ENCODE measurements at regions not wholly inside any gene's neighbourhood (a gene's known extent, or its start where the extent isn't known, plus 50 kb on each side); places are given as distances from the start of the nearest gene placed in this dataset.

GRCh38 chr1:115184951-115185331 is 95.6 kb upstream of the TSPAN2 start:
- 92 to 96% methylated on average over 5 of the region's 5 CpGs for WGBS, 2 donors
- Histone ChIP-seq H3K4me1 (peaks cover 0 to 22% (median 0%) of the 10 kb centered on the region in 4 donors), H3K36me3 (no peaks in the 10 kb centered on the region), H3K27me3 (no peaks in the 10 kb centered on the region), H3K4me3 (no peak overlapping the region), H3K9me3 (no peaks in the 10 kb centered on the region), H3K27ac (peak overlapping the region in 1 of 4 donors; percentile 15)
- TF ChIP-seq CTCF (IDR thresholded peaks at IDR 0.05) (no peak), EP300 (IDR thresholded peaks at IDR 0.05) (no peak), POLR2A (IDR thresholded peaks at IDR 0.05) (no peak)
- DNase-seq (ENCODE audit: low spot score in 2 of 2) = no peak

- DNase-seq (ENCODE audit: low spot score in 2 of 2) = no peak
- 65 to 68% methylated on average over 5 of the region's 5 CpGs for WGBS, 2 donors
- H3K27me3 ChIP-seq = no peaks in the 10 kb centered on the region
- no peaks in the 10 kb centered on the region for H3K9me3 ChIP-seq
- H3K4me1 ChIP-seq = peaks cover 0 to 21% (median 0%) of the 10 kb centered on the region in 4 donors
- TF ChIP-seq EP300 (IDR thresholded peaks at IDR 0.05) = no peak
- no peak overlapping the region for H3K4me3 ChIP-seq
- peak overlapping the region in 2 of 4 donors; percentile 41 to 53 for H3K27ac ChIP-seq
- H3K36me3 ChIP-seq = no peaks in the 10 kb centered on the region
Measured at GRCh38 chr1:115184260-115184950, 95.1 kb upstream of the TSPAN2 start.

- no peaks in the 10 kb centered on the region for H3K9me3 ChIP-seq
- 35 to 42% methylated on average over 8 of the region's 8 CpGs for WGBS, 2 donors
- H3K27ac ChIP-seq = peak overlapping the region in 2 of 4 donors; percentile 41 to 53
- DNase-seq (ENCODE audit: low spot score in 2 of 2) = no peak
- H3K4me3 ChIP-seq = no peak overlapping the region
- H3K4me1 ChIP-seq = peaks cover 0 to 21% (median 0%) of the 10 kb centered on the region in 4 donors
- no peaks in the 10 kb centered on the region for H3K36me3 ChIP-seq
- no peaks in the 10 kb centered on the region for H3K27me3 ChIP-seq
- TF ChIP-seq EP300 (IDR thresholded peaks at IDR 0.05) (no peak), POLR2A (IDR thresholded peaks at IDR 0.05) (no peak), CTCF (IDR thresholded peaks at IDR 0.05) (no peak)
Measured at GRCh38 chr1:115183721-115184259, 94.5 kb upstream of the TSPAN2 start.

- Histone ChIP-seq H3K27me3 (no peaks in the 10 kb centered on the region), H3K4me3 (no peak overlapping the region), H3K27ac (peak overlapping the region in 2 of 4 donors; percentile 41 to 53), H3K4me1 (peaks cover 0 to 21% (median 0%) of the 10 kb centered on the region in 4 donors), H3K36me3 (no peaks in the 10 kb centered on the region), H3K9me3 (no peaks in the 10 kb centered on the region)
- DNase-seq (ENCODE audit: low spot score in 2 of 2) = no peak
- no peak for TF ChIP-seq CTCF (IDR thresholded peaks at IDR 0.05)
- no peak for TF ChIP-seq POLR2A (IDR thresholded peaks at IDR 0.05)
- TF ChIP-seq EP300 (IDR thresholded peaks at IDR 0.05) = no peak
- 88 to 92% methylated on average over 6 of the region's 6 CpGs for WGBS, 2 donors
Measured at GRCh38 chr1:115183158-115183557, 93.9 kb upstream of the TSPAN2 start.

GRCh38 chr1:115182012-115182715 is 92.9 kb upstream of the TSPAN2 start:
- Histone ChIP-seq H3K36me3 (no peaks in the 10 kb centered on the region), H3K9me3 (no peaks in the 10 kb centered on the region), H3K4me3 (no peak overlapping the region), H3K27ac (no peak overlapping the region), H3K4me1 (peaks cover 0 to 21% (median 0%) of the 10 kb centered on the region in 4 donors), H3K27me3 (no peaks in the 10 kb centered on the region)
- WGBS, 2 donors = 83 to 96% methylated on average over 7 of the region's 7 CpGs
- DNase-seq (ENCODE audit: low spot score in 2 of 2) = no peak
- TF ChIP-seq EP300 (IDR thresholded peaks at IDR 0.05) = no peak

GRCh38 chr1:115181231-115181630 is 91.9 kb upstream of the TSPAN2 start:
- DNase-seq (ENCODE audit: low spot score in 2 of 2) = no peak
- H3K27me3 ChIP-seq = no peaks in the 10 kb centered on the region
- WGBS, 2 donors = 46 to 51% methylated on average over 4 of the region's 4 CpGs

More at GRCh38 chr1:115181231-115181630, 91.9 kb upstream of the TSPAN2 start:
- Histone ChIP-seq H3K27ac (no peak overlapping the region), H3K4me3 (no peak overlapping the region), H3K4me1 (peaks cover 0 to 21% (median 0%) of the 10 kb centered on the region in 4 donors), H3K9me3 (no peaks in the 10 kb centered on the region), H3K36me3 (no peaks in the 10 kb centered on the region)
- TF ChIP-seq EP300 (IDR thresholded peaks at IDR 0.05) (no peak), POLR2A (IDR thresholded peaks at IDR 0.05) (no peak), CTCF (IDR thresholded peaks at IDR 0.05) (no peak)
